Lower leg skin (tissue), 4 donors: ENCODE measurements at regions not wholly inside any gene's neighbourhood (a gene's known extent, or its start where the extent isn't known, plus 50 kb on each side); places are given as distances from the start of the nearest gene placed in this dataset.

ENCODE experiments used
- DNase-seq, 2 donors: peaks; one replicate each; pipeline ENCODE4 v3.0.0-alpha.2; 2019; ENCODE audit warnings: low spot score in 2 of 2
- H3K4me3 ChIP-seq: fragments of 200-600 bp; sonication (generic); 2 replicates; pipeline ENCODE4 v1.5.1; 2017; ENCODE audit warnings: mild to moderate bottlenecking, low read depth; ENCODE audit not compliant: poor library complexity, severe bottlenecking
- POLR2A ChIP-seq, 2 donors: fragments of 450-650 bp; IDR thresholded peaks; one replicate each; pipeline ENCODE4 v1.6.1; 2016 to 2017; ENCODE audit warnings: antibody characterized with exemption in 2 of 2, mild to moderate bottlenecking in 1 of 2, moderate library complexity in 1 of 2
- WGBS, 2 donors: methylation state at CpG; one replicate each; pipeline ENCODE4 v1.1.5; 2018; 5-methylcytosine and 5-hydroxymethylcytosine counted together
- intact Hi-C: fragments of 100-400 bp; cut with DNase I; formaldehyde crosslinking; loops from one replicate; pipeline ENCODE4 v1.15.0; 2023; ENCODE audit warnings: low total_unique reads
- TF ChIP-seq, protein P1 (sequence below), 3 donors: fragments of 450-650 bp; IDR thresholded peaks; one replicate each; pipeline ENCODE4 v1.5.1; 2016; ENCODE audit warnings: antibody characterized with exemption in 3 of 3, mild to moderate bottlenecking in 3 of 3, moderate library complexity in 2 of 3

DNA sequence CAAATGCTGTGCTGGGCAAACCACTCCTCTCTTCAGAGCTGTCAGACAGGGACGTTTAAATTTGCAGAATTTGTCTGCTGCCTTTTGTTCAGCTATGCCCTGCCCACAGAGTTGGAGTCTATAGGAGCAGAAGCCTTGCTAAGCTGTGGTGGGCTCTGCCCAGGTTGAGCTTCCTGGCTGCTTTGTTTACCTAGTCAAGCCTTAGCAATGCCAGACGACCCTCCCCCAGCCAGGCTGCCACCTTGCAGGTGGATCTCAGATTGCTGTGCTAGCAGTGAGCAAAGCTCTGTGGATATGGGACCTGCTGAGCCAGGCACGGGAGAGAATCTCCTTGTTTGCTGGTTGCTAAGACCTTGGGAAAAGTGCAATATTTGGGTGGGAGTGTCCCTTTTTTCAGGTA is 314.9 kb downstream of the NNT start:
- H3K4me3 ChIP-seq: no peak overlapping the region
- peak in 1 of 2 donors; percentile 72 for DNase-seq
- TF ChIP-seq POLR2A (IDR thresholded peaks at IDR 0.05): no peak
- TF ChIP-seq, protein P1, sequence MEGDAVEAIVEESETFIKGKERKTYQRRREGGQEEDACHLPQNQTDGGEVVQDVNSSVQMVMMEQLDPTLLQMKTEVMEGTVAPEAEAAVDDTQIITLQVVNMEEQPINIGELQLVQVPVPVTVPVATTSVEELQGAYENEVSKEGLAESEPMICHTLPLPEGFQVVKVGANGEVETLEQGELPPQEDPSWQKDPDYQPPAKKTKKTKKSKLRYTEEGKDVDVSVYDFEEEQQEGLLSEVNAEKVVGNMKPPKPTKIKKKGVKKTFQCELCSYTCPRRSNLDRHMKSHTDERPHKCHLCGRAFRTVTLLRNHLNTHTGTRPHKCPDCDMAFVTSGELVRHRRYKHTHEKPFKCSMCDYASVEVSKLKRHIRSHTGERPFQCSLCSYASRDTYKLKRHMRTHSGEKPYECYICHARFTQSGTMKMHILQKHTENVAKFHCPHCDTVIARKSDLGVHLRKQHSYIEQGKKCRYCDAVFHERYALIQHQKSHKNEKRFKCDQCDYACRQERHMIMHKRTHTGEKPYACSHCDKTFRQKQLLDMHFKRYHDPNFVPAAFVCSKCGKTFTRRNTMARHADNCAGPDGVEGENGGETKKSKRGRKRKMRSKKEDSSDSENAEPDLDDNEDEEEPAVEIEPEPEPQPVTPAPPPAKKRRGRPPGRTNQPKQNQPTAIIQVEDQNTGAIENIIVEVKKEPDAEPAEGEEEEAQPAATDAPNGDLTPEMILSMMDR (IDR thresholded peaks at IDR 0.05): no peak
- 57 to 59% methylated on average over 3 of the region's 3 CpGs for WGBS, 2 donors
- intact Hi-C loops: no loop called here

DNA sequence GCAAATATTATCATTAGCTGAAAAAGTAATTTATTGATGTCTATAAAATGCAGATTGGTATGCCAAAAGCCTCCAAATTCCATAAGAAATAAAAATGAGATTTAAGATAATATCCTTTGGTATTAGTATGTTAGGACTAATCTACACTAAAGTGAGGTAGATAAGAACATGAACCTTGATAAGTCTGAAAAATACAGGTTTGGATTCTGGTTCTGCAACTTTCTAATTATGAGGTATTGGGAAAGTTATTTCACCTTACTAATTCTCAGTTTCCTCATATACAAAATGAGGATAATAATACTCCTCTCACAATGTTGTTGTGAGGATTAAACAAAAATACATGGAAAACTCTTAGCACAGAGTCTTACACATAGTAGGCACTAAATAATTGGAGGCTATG is 300.1 kb downstream of the NNT start:
- DNase-seq: no peak
- TF ChIP-seq, protein P1 (IDR thresholded peaks at IDR 0.05): no peak
- no peak for TF ChIP-seq POLR2A (IDR thresholded peaks at IDR 0.05)
- intact Hi-C loops: no loop called here
- H3K4me3 ChIP-seq: no peak overlapping the region

DNA sequence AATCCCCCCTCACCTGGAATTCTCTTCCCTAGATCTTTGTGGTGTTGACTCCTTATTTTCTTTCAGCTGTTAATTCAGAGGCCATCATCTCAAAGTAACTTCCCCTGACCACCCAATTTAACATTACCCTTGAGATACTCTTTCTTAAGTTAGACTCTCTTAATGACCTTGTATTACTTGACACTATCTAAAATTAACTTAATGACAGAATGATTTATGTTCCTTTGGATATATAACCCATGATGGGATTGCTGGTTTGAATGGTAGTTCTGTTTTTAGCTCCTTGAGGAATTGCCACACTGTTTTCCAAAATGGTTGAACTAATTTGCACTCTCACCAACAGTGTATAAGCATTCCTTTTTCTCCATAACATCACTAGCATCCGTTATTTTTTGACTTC is 298.0 kb downstream of the NNT start:
- no peak for DNase-seq
- TF ChIP-seq POLR2A (IDR thresholded peaks at IDR 0.05): no peak
- TF ChIP-seq, protein P1 (IDR thresholded peaks at IDR 0.05): no peak
- WGBS, 2 donors: 81 to 84% methylated on average over 1 of the region's 1 CpG
- no peak overlapping the region for H3K4me3 ChIP-seq
- intact Hi-C loops: no loop called here

DNA sequence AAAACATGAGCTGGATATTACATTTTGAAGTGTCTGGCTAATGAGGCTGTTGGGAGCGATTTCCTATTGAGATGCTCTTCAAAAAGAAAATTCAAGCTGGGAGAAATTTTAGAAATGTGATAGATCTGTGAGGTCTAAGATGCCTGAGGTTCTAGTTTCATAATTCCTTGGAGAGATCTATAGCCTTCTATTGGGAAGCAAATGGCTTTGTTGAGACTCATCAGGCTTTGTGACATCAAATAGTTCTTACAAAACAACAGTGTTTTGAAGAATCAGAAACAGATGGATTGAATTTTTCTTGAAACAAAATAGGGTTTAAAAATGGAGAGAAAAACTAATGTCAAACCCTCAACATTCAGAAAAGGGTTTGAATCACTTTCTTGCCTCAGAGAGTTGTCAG is 292.9 kb downstream of the NNT start:
- no peak overlapping the region for H3K4me3 ChIP-seq
- TF ChIP-seq, protein P1 (IDR thresholded peaks at IDR 0.05): no peak
- no peak for TF ChIP-seq POLR2A (IDR thresholded peaks at IDR 0.05)
- DNase-seq: no peak
- WGBS, 2 donors: 87 to 98% methylated on average over 1 of the region's 1 CpG
- intact Hi-C loops: no loop called here

DNA sequence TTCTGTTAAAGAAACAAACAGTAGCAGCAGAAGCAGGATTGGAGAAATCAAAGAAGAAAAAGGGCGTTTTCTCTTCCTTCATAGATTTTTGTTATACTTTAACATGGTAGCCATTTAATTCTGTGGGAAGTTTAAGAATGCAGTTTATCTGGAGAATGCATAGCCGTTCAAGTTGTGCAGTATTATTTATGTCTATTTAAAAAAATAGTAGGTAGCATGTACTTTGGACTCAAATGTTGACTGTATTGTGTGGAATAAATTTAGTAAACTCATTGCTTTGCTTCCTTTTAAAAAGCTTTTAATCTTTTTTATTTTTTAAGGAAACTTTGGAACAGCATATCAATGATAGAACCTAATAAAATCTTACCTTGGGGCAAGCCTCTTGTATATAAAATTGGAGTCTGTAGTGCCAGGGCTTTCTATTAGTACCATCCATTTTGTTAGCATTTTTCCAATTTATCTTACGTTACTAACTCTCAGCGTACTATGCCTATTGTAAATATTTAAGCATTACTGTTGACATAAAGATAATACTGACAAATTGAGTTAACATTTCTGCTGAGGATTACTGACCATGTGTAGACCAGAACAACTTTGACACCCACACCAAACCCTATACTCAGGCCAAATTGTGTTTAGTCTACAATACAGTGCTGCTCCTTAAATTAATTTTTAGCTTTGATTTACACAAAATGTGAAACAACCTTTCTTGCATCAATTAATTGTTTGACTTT is 291.1 kb downstream of the NNT start:
- WGBS, 2 donors: 73 to 83% methylated on average over 4 of the region's 4 CpGs
- no peak for DNase-seq

More for the DNA sequence above, 291.1 kb downstream of the NNT start:
- H3K4me3 ChIP-seq: no peak overlapping the region
- TF ChIP-seq, protein P1 (IDR thresholded peaks at IDR 0.05): no peak
- no peak for TF ChIP-seq POLR2A (IDR thresholded peaks at IDR 0.05)
- intact Hi-C loops: no loop called here
